SK-MEL-5 (cell line): ENCODE measurements at regions not wholly inside any gene's neighbourhood (a gene's known extent, or its start where the extent isn't known, plus 50 kb on each side); places are given as distances from the start of the nearest gene placed in this dataset.
"Not testable (repeated sequence)": the region's sequence is repeated elsewhere in the genome, so short reads cannot be mapped to it uniquely, and the experiment has no call there.

Experiments
- DNase-seq: peaks from one replicate; pipeline ENCODE4 v3.0.0-alpha.2; 2016; ENCODE audit warnings: low read depth, low spot score
- in situ Hi-C: cut with HindIII; loops from 2 replicates; pipeline ENCODE4 v1.10.0; 2016; ENCODE audit warnings: low sequenced_read_pairs, high pct_unique_total_duplicates, low pct_unique_long_range_greater_than_20kb

- in situ Hi-C loops, DNase-seq: not testable (repeated sequence)
Measured at GRCh38 chr3:75840160-75840559, 54.8 kb upstream of the ZNF717 start.

- DNase-seq, in situ Hi-C loops: not testable (repeated sequence)
Measured at GRCh38 chr3:75850301-75851008, 65.1 kb upstream of the ZNF717 start.

GRCh38 chr3:75863130-75863529 is 77.8 kb upstream of the ZNF717 start:
- in situ Hi-C loops = no loop called here
- no peak for DNase-seq

- no peak for DNase-seq
- in situ Hi-C loops = no loop called here
Measured at GRCh38 chr3:75863878-75864277, 78.5 kb upstream of the ZNF717 start.

- in situ Hi-C loops, DNase-seq: not testable (repeated sequence)
Measured at GRCh38 chr3:75883719-75884118, 98.4 kb upstream of the ZNF717 start.

GRCh38 chr3:75886971-75887526 is 101.7 kb upstream of the ZNF717 start:
- in situ Hi-C loops = no loop called here
- no peak for DNase-seq

- DNase-seq = no peak
Measured at GRCh38 chr3:75894234-75894633, 108.9 kb upstream of the ZNF717 start.

GRCh38 chr3:75896265-75896664 is 110.9 kb upstream of the ZNF717 start:
- no peak for DNase-seq
- in situ Hi-C loops = no loop called here

More at GRCh38 chr3:75894234-75894633, 108.9 kb upstream of the ZNF717 start:
- in situ Hi-C loops = no loop called here

- DNase-seq, in situ Hi-C loops: not testable (repeated sequence)
Measured at GRCh38 chr3:75901446-75901845, 116.1 kb upstream of the ZNF717 start.

- in situ Hi-C loops = no loop called here
- peak; percentile 20 for DNase-seq
Measured at GRCh38 chr3:75906555-75907112, 121.3 kb upstream of the ZNF717 start.

- no peak for DNase-seq
- in situ Hi-C loops = no loop called here
Measured at GRCh38 chr3:75913800-75914350, 128.5 kb upstream of the ZNF717 start.

- DNase-seq, in situ Hi-C loops: not testable (repeated sequence)
Measured at GRCh38 chr3:75914741-75915140, 129.4 kb upstream of the ZNF717 start.

- DNase-seq = no peak
- in situ Hi-C loops = no loop called here
Measured at GRCh38 chr3:75938921-75939320, 153.6 kb upstream of the ZNF717 start.

- DNase-seq = no peak
- in situ Hi-C loops = no loop called here
Measured at GRCh38 chr3:75951941-75952340, 166.6 kb upstream of the ZNF717 start.

- in situ Hi-C loops, DNase-seq: not testable (repeated sequence)
Measured at GRCh38 chr3:75960031-75960430, 174.7 kb upstream of the ZNF717 start.

GRCh38 chr3:75962054-75962453 is 176.7 kb upstream of the ZNF717 start:
- DNase-seq, in situ Hi-C loops: not testable (repeated sequence)

- DNase-seq = no peak
- in situ Hi-C loops = no loop called here
Measured at GRCh38 chr3:75967071-75967470, 181.7 kb upstream of the ZNF717 start.

GRCh38 chr3:75978686-75979085 is 193.3 kb upstream of the ZNF717 start:
- in situ Hi-C loops = no loop called here
- DNase-seq = no peak

GRCh38 chr3:75981401-75981800 is 196.1 kb upstream of the ZNF717 start:
- in situ Hi-C loops = no loop called here
- DNase-seq = no peak
